GM20000 (cell line): ENCODE measurements at regions not wholly inside any gene's neighbourhood (a gene's known extent, or its start where the extent isn't known, plus 50 kb on each side); places are given as distances from the start of the nearest gene placed in this dataset.
A peak's percentile ranks its signal among the peaks of the same experiment; 100 is the strongest.

Experiments used
- DNase-seq: peaks from one replicate; pipeline ENCODE4 v3.0.0; 2012; ENCODE audit warnings: low spot score
- TF ChIP-seq, protein P1 (sequence below): IDR thresholded peaks from 2 replicates; pipeline ENCODE4 v1.5.1; 2012; ENCODE audit warnings: mild to moderate bottlenecking, control low read depth; ENCODE audit errors: extremely low read depth, missing control alignments

DNA sequence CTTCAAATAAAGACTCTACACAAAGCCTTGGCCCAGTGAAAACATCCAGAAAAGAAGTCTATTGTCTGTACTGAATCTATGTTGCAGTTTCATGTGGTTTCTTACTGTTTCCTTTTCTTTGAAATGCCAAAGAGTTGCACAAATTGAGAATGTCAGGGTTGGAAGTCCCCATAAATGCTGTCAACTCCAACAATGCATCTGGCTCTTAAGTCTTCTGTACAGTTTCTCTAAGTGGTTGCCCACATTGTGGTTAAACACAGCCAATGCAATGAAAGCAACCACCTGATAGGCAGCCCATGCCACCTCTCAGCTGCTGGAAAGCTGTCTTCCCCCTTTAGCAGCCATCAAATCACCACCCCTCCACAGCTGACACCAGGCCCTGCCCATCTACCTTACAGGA, 67.2 kb upstream of the C1GALT1C1 start:
- peak; percentile 5 for DNase-seq
- TF ChIP-seq, protein P1, sequence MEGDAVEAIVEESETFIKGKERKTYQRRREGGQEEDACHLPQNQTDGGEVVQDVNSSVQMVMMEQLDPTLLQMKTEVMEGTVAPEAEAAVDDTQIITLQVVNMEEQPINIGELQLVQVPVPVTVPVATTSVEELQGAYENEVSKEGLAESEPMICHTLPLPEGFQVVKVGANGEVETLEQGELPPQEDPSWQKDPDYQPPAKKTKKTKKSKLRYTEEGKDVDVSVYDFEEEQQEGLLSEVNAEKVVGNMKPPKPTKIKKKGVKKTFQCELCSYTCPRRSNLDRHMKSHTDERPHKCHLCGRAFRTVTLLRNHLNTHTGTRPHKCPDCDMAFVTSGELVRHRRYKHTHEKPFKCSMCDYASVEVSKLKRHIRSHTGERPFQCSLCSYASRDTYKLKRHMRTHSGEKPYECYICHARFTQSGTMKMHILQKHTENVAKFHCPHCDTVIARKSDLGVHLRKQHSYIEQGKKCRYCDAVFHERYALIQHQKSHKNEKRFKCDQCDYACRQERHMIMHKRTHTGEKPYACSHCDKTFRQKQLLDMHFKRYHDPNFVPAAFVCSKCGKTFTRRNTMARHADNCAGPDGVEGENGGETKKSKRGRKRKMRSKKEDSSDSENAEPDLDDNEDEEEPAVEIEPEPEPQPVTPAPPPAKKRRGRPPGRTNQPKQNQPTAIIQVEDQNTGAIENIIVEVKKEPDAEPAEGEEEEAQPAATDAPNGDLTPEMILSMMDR: no peak

DNA sequence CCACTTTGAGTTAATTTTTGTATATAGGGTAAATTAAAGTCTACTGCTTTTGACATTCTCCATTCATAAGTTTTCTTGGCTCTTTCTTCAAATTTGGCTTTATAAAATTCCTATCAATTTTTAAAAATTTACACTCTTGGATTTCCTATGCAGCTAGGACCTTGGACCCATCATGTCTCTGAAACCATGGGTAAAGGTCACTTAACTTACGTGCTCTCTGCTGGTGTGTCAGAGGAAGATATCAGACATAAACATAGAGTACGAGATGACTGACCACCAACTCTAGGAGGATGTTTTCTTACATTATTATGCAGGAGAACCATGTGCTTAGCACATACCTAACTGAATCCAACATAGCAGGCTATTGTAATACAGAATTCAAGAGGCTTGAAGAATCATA, 62.5 kb upstream of the C1GALT1C1 start:
- TF ChIP-seq, protein P1: no peak
- DNase-seq: no peak

DNA sequence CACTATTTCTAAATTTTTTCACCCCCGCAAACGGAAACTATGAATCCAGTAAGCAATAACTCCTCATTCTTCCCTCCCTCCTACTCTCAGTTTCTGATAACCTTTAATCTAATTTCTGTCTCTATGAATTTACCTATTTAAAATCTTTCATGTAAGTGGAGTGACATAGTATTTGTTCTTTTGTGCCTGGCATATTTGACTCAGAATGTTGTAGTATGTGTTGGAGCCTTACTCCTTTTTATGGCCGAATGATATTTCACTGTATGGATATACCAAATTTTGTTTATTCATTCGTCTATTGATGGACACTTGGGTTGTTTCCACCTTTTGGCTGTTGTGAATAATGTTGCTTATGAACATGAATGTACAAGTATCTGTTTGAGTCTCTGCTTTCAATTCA, 61.1 kb upstream of the C1GALT1C1 start:
- DNase-seq: no peak
- TF ChIP-seq, protein P1: no peak

DNA sequence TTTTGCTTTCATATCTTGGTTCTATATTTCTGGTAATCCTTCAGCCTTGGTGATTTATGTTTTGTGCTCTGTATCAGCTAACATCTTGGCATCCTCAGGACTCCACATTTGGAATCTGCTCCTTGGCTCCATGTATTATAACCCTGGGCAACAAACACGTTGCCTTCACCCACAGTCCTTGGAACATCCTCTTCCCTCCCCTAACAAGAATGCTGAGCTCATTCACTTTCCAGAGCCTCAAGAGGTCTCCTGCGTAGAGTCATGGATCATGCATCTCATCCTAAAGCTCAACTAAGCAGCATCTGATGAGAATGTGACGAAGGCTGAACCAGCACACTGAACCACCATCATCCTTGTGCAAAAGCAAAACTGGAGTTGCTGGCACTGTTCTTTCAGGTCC, 60.5 kb upstream of the C1GALT1C1 start:
- no peak for DNase-seq
- TF ChIP-seq, protein P1: no peak

DNA sequence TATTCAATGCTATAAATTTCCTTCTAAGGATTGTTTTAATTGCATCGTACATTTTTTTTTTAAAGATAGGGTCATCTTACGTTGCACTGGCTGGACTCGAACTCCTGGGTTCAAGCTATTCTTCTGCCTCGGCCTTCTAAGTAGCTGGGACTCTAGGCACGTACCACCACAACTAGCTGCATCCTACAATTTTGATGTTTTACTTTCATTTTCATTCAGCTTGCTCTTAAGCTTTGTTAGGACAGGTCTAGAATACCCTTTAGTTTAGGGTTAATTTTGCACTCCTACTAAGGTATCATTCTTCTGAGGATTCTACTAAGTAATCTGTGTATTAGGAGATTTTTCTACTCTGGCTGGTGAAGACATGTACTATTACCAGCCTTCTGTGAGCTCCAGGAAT, 50.2 kb upstream of the C1GALT1C1 start:
- TF ChIP-seq, protein P1: no peak
- DNase-seq: no peak
